Liver (tissue), 8 donors: ENCODE measurements at regions not wholly inside any gene's neighbourhood (a gene's known extent, or its start where the extent isn't known, plus 50 kb on each side); places are given as distances from the start of the nearest gene placed in this dataset.

Experiments
- DNase-seq: peaks from one replicate; pipeline ENCODE4 v3.0.0-alpha.2; 2017; ENCODE audit warnings: low spot score
- H3K27ac ChIP-seq, 2 donors: one replicate each; pipeline ENCODE4 v1.7.0; 2013; ENCODE audit warnings: inconsistent platforms in 2 of 2, low read length in 2 of 2, control low read depth in 1 of 2, low read depth in 1 of 2, mild to moderate bottlenecking in 1 of 2
- H3K27me3 ChIP-seq, 4 donors: one replicate each; pipeline versions ENCODE4 v1.6.1 to v1.7.0; 2013; ENCODE audit warnings: low read length in 3 of 4, inconsistent platforms in 1 of 4, mild to moderate bottlenecking in 1 of 4, moderate library complexity in 1 of 4; ENCODE audit not compliant: control insufficient read depth in 4 of 4, insufficient read depth in 4 of 4
- H3K36me3 ChIP-seq, 4 donors: one replicate each; pipeline versions ENCODE4 v1.6.1 to v1.7.0; 2013; ENCODE audit warnings: low read length in 3 of 4, mild to moderate bottlenecking in 3 of 4, low read depth in 1 of 4, moderate library complexity in 1 of 4; ENCODE audit not compliant: control insufficient read depth in 4 of 4, insufficient read depth in 3 of 4
- H3K4me1 ChIP-seq, 4 donors: one replicate each; pipeline versions ENCODE4 v1.6.1 to v1.7.0; 2013; ENCODE audit warnings: low read length in 3 of 4, mild to moderate bottlenecking in 3 of 4, moderate library complexity in 1 of 4; ENCODE audit not compliant: control insufficient read depth in 4 of 4, insufficient read depth in 4 of 4
- H3K4me3 ChIP-seq, 3 donors: one replicate each; pipeline versions ENCODE4 v1.6.1 to v1.7.0; 2013; ENCODE audit warnings: low read length in 3 of 3, control low read depth in 1 of 3, low read depth in 1 of 3, mild to moderate bottlenecking in 1 of 3
- H3K9ac ChIP-seq, 2 donors: one replicate each; pipeline ENCODE4 v1.7.0; 2013; ENCODE audit warnings: low read length in 2 of 2, mild to moderate bottlenecking in 2 of 2, moderate library complexity in 2 of 2, control low read depth in 1 of 2, low read depth in 1 of 2
- H3K9me3 ChIP-seq, 4 donors: one replicate each; pipeline versions ENCODE4 v1.6.1 to v1.7.0; 2013; ENCODE audit warnings: low read length in 3 of 4; ENCODE audit not compliant: control insufficient read depth in 4 of 4
- EGR1 ChIP-seq, 2 donors: IDR thresholded peaks; 2 replicates each; pipeline ENCODE4 v1.6.1; 2016 to 2018; ENCODE audit warnings: antibody characterized with exemption in 2 of 2, low read depth in 2 of 2
- FOXA1 ChIP-seq: IDR thresholded peaks from 2 replicates; pipeline ENCODE4 v1.6.1; 2016; ENCODE audit warnings: antibody characterized with exemption
- FOXA2 ChIP-seq: IDR thresholded peaks from 2 replicates; pipeline ENCODE4 v1.6.1; 2016; ENCODE audit warnings: antibody characterized with exemption
- GABPA ChIP-seq, 2 donors: IDR thresholded peaks in 1 of 2; conservative IDR thresholded peaks in 1 of 2; 2 replicates each; pipeline ENCODE4 v1.6.1; 2016; ENCODE audit warnings: antibody characterized with exemption in 2 of 2, mild to moderate bottlenecking in 1 of 2, moderate library complexity in 1 of 2
- HNF4A ChIP-seq, 2 donors: conservative IDR thresholded peaks; 2 replicates each; pipeline ENCODE4 v1.6.1; 2016; ENCODE audit warnings: antibody characterized with exemption in 2 of 2, mild to moderate bottlenecking in 2 of 2
- HNF4G ChIP-seq: IDR thresholded peaks from 2 replicates; pipeline ENCODE4 v1.6.1; 2016; ENCODE audit warnings: antibody characterized with exemption
- JUND ChIP-seq, 2 donors: IDR thresholded peaks; 2 replicates each; pipeline ENCODE4 v1.6.1; 2016; ENCODE audit warnings: antibody characterized with exemption in 2 of 2
- MAX ChIP-seq: IDR thresholded peaks from 2 replicates; pipeline ENCODE4 v1.6.1; 2016; ENCODE audit warnings: antibody characterized with exemption
- NR2F2 ChIP-seq: IDR thresholded peaks from 2 replicates; pipeline ENCODE4 v1.6.1; 2016; ENCODE audit warnings: antibody characterized with exemption
- RAD21 ChIP-seq, 2 donors: IDR thresholded peaks; 2 replicates each; pipeline ENCODE4 v1.6.1; 2016; ENCODE audit warnings: antibody characterized with exemption in 2 of 2, mild to moderate bottlenecking in 2 of 2
- REST ChIP-seq: IDR thresholded peaks from 2 replicates; pipeline ENCODE4 v1.6.1; 2016; ENCODE audit warnings: antibody characterized with exemption, mild to moderate bottlenecking
- RXRA ChIP-seq, 2 donors: IDR thresholded peaks; 2 replicates each; pipeline ENCODE4 v1.6.1; 2017 to 2018; ENCODE audit warnings: antibody characterized with exemption in 2 of 2, mild to moderate bottlenecking in 1 of 2
- SP1 ChIP-seq: IDR thresholded peaks from 2 replicates; pipeline ENCODE4 v1.6.1; 2018; ENCODE audit warnings: antibody characterized with exemption, mild to moderate bottlenecking
- TAF1 ChIP-seq: conservative IDR thresholded peaks from 2 replicates; pipeline ENCODE4 v1.6.1; 2016; ENCODE audit warnings: antibody characterized with exemption, mild to moderate bottlenecking
- YY1 ChIP-seq: IDR thresholded peaks from 2 replicates; pipeline ENCODE4 v1.6.1; 2016; ENCODE audit warnings: antibody characterized with exemption, mild to moderate bottlenecking
- ZBTB33 ChIP-seq: IDR thresholded peaks from 2 replicates; pipeline ENCODE4 v1.6.1; 2016; ENCODE audit warnings: antibody characterized with exemption
- WGBS: extraction: QIAGEN DNeasy Blood & Tissue Kit; methylation state at CpG from one replicate; pipeline ENCODE4 v1.1.7; 2013; 5-methylcytosine and 5-hydroxymethylcytosine counted together
- TF ChIP-seq, protein P1 (sequence below): fragments of 150-350 bp; IDR thresholded peaks from 2 replicates; pipeline ENCODE4 v1.5.1; 2017; ENCODE audit warnings: improper control_type of control experiment, low read depth, low read length; ENCODE audit not compliant: missing input control
- TF ChIP-seq, protein P2 (sequence below): IDR thresholded peaks from 2 replicates; pipeline ENCODE4 v1.6.1; 2016; ENCODE audit warnings: antibody characterized with exemption
- donor health status: healthy.
- donor health status: healthy.
- donor health status: healthy.
- donor health status: healthy.
- donor health status: healthy.

GRCh38 chr4:82063017-82063416 is 310.8 kb downstream of the HNRNPD start:
- Histone ChIP-seq H3K36me3 (no peaks in the 10 kb centered on the region), H3K9me3 (no peaks in the 10 kb centered on the region), H3K9ac (no peak overlapping the region), H3K4me3 (no peak overlapping the region), H3K27me3 (peaks cover 0 to 4% (median 0%) of the 10 kb centered on the region in 4 donors), H3K27ac (no peak overlapping the region), H3K4me1 (no peaks in the 10 kb centered on the region)
- no peak for DNase-seq
- no peak for TF ChIP-seq NR2F2
- no peak for TF ChIP-seq TAF1
- TF ChIP-seq SP1 = no peak
- TF ChIP-seq MAX = no peak
- no peak for TF ChIP-seq EGR1 (IDR thresholded peaks at IDR 0.05; ENCODE audit: low read depth in 2 of 2)
- no peak for TF ChIP-seq HNF4A (conservative IDR thresholded peaks at IDR 0.05)
- TF ChIP-seq, protein P1, sequence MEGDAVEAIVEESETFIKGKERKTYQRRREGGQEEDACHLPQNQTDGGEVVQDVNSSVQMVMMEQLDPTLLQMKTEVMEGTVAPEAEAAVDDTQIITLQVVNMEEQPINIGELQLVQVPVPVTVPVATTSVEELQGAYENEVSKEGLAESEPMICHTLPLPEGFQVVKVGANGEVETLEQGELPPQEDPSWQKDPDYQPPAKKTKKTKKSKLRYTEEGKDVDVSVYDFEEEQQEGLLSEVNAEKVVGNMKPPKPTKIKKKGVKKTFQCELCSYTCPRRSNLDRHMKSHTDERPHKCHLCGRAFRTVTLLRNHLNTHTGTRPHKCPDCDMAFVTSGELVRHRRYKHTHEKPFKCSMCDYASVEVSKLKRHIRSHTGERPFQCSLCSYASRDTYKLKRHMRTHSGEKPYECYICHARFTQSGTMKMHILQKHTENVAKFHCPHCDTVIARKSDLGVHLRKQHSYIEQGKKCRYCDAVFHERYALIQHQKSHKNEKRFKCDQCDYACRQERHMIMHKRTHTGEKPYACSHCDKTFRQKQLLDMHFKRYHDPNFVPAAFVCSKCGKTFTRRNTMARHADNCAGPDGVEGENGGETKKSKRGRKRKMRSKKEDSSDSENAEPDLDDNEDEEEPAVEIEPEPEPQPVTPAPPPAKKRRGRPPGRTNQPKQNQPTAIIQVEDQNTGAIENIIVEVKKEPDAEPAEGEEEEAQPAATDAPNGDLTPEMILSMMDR = no peak
- no peak for TF ChIP-seq JUND (IDR thresholded peaks at IDR 0.05)
- TF ChIP-seq GABPA (IDR thresholded peaks at IDR 0.05 in 1 of 2, conservative IDR thresholded peaks at IDR 0.05 in 1 of 2) = no peak
- TF ChIP-seq FOXA1 = no peak
- TF ChIP-seq YY1 = no peak
- no peak for TF ChIP-seq FOXA2
- TF ChIP-seq HNF4G = no peak
- TF ChIP-seq ZBTB33 = no peak
- no peak for TF ChIP-seq REST
- TF ChIP-seq RAD21 (IDR thresholded peaks at IDR 0.05) = no peak
- TF ChIP-seq, protein P2, sequence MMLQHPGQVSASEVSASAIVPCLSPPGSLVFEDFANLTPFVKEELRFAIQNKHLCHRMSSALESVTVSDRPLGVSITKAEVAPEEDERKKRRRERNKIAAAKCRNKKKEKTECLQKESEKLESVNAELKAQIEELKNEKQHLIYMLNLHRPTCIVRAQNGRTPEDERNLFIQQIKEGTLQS = no peak
- TF ChIP-seq RXRA (IDR thresholded peaks at IDR 0.05) = no peak
- WGBS = 81% methylated on average over 1 of the region's 1 CpG
